ENCODE measurements at regions not wholly inside any gene's neighbourhood (a gene's known extent, or its start where the extent isn't known, plus 50 kb on each side); places are given as distances from the start of the nearest gene placed in this dataset.

- DNase-seq: no peak
- TF ChIP-seq POLR2A (IDR thresholded peaks at IDR 0.05; ENCODE audit: low read length) (no peak), GATA1 (IDR thresholded peaks at IDR 0.05; ENCODE audit: low read depth, low read length) (no peak)
Observed at GRCh38 chr10:129074939-129075338, 392.1 kb upstream of the MGMT start.

- TF ChIP-seq GATA1 (IDR thresholded peaks at IDR 0.05; ENCODE audit: low read depth, low read length) (no peak), POLR2A (IDR thresholded peaks at IDR 0.05; ENCODE audit: low read length) (no peak)
- no peak for DNase-seq
Observed at GRCh38 chr10:129075508-129075907, 391.5 kb upstream of the MGMT start.

- TF ChIP-seq POLR2A (IDR thresholded peaks at IDR 0.05; ENCODE audit: low read length): no peak
- no peak for TF ChIP-seq GATA1 (IDR thresholded peaks at IDR 0.05; ENCODE audit: low read depth, low read length)
Observed at GRCh38 chr10:129075927-129076326, 391.1 kb upstream of the MGMT start.

DNA sequence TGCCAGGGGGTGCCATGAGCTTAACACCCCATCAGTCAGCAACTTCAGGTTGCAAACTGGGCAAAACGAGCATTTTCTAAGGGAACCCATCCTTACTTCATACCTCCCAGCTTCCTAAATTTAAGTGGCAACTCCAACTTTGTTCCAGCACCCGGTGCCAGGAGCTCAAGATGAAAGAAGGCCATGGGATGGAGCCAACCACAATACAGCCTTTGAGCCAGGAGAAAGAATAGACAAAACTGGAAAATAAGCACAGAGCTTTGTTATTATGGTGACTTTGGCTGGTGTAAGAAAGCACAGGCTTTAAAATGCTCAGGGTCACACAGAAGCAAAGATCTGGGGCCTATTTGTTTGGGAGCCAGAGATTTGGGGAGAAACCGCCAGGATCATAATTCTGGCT lies 388.7 kb upstream of the MGMT start:
- no peak for TF ChIP-seq POLR2A (IDR thresholded peaks at IDR 0.05; ENCODE audit: low read length)
- no peak for TF ChIP-seq GATA1 (IDR thresholded peaks at IDR 0.05; ENCODE audit: low read depth, low read length)

More at GRCh38 chr10:129075927-129076326, 391.1 kb upstream of the MGMT start:
- no peak for DNase-seq

DNA sequence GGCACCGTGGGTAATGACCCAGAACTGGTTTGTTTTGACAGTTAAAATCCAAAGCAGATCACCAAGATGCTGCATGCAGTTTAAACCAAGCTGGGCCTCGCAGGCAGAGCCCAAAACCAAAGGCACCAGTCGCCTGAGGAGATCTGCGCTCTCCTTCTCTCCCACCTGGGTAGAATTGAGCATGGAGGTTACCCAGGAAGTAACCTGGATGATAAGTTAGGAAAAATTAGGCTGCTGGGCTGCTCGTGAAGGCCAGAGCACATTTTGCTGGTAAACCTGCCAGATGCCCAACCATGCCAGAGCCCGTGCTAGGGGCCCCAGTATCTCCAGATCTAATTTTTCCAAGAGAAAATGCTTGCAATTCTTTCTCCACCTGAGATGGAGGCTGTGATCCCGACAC lies 388.3 kb upstream of the MGMT start:
- TF ChIP-seq GATA1 (IDR thresholded peaks at IDR 0.05; ENCODE audit: low read depth, low read length) (no peak), POLR2A (IDR thresholded peaks at IDR 0.05; ENCODE audit: low read length) (no peak)
- no peak for DNase-seq

More for the DNA sequence above, 388.7 kb upstream of the MGMT start:
- no peak for DNase-seq

GRCh38 chr10:129079705-129080104 lies 387.3 kb upstream of the MGMT start:
- TF ChIP-seq POLR2A (IDR thresholded peaks at IDR 0.05; ENCODE audit: low read length) (no peak), GATA1 (IDR thresholded peaks at IDR 0.05; ENCODE audit: low read depth, low read length) (no peak)
- no peak for DNase-seq

DNA sequence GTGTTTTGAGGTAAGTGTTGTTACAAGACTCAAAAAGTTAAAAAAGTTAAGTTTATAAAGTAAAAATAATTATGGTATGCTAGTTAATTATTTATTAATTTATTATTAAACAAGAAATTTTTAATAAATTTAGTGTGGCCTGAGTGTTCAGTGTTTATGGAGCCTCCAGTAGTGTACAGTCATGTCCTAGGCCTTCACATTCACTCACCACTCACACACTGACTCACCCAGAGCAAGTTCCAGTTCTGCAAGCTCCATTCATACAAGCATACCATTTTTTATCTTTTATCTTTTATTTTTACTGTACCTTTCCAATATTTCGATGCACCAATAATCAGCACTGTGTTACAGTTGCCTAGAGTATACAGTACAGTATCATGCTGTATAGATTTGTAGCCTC lies 381.2 kb upstream of the MGMT start:
- DNase-seq: no peak
- TF ChIP-seq POLR2A (IDR thresholded peaks at IDR 0.05; ENCODE audit: low read length) (no peak), GATA1 (IDR thresholded peaks at IDR 0.05; ENCODE audit: low read depth, low read length) (no peak)

DNA sequence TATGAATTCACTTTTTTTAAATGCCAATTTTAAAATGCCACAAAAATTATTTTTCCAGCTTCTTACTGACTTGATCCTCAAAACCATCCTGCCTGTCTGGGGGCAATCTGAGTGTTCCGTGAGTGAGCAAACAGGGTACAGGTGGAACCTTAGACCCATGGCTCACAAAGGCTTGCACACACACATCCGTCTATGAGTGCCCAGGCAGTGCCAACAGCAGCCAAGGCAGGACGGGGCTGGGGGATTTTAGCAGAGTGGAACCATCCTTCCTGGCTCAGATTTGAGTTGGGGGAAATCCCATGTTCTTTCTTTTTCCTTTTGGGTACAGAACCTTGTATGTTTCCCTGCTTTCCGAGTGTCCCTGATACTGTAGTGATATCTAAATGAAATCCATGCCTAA lies 377.7 kb upstream of the MGMT start:
- no peak for DNase-seq
- TF ChIP-seq GATA1 (IDR thresholded peaks at IDR 0.05; ENCODE audit: low read depth, low read length) (no peak), POLR2A (IDR thresholded peaks at IDR 0.05; ENCODE audit: low read length) (no peak)

DNA sequence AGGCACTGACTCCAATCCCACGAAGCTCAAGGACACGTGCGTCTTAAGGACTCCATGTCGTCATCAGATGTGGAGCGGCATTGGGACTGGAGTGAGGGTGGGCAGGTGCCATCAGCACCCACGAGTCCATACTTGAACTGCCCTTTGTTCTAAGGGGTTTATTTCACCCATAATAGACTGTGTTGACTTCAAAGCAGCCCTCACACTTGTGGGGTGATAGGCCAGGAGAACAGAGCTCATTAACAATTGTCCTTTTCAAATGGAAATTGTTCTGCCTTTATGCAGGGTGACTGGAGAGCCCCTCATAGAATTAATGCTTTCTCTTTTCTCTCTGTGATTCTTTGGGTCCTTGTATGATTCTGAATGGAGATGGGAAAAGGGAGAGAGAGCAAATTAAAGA lies 376.9 kb upstream of the MGMT start:
- TF ChIP-seq GATA1 (IDR thresholded peaks at IDR 0.05; ENCODE audit: low read depth, low read length) (no peak), POLR2A (IDR thresholded peaks at IDR 0.05; ENCODE audit: low read length) (no peak)
- DNase-seq: no peak

- TF ChIP-seq GATA1 (IDR thresholded peaks at IDR 0.05; ENCODE audit: low read depth, low read length): no peak
- no peak for DNase-seq
Observed at GRCh38 chr10:129090618-129091366, 376.2 kb upstream of the MGMT start.

- TF ChIP-seq GATA1 (IDR thresholded peaks at IDR 0.05; ENCODE audit: low read depth, low read length) (no peak), POLR2A (IDR thresholded peaks at IDR 0.05; ENCODE audit: low read length) (no peak)
- no peak for DNase-seq
Observed at GRCh38 chr10:129093641-129094040, 373.4 kb upstream of the MGMT start.

- TF ChIP-seq GATA1 (IDR thresholded peaks at IDR 0.05; ENCODE audit: low read depth, low read length) (no peak), POLR2A (IDR thresholded peaks at IDR 0.05; ENCODE audit: low read length) (no peak)
- DNase-seq: no peak
Observed at GRCh38 chr10:129094233-129094632, 372.8 kb upstream of the MGMT start.

DNA sequence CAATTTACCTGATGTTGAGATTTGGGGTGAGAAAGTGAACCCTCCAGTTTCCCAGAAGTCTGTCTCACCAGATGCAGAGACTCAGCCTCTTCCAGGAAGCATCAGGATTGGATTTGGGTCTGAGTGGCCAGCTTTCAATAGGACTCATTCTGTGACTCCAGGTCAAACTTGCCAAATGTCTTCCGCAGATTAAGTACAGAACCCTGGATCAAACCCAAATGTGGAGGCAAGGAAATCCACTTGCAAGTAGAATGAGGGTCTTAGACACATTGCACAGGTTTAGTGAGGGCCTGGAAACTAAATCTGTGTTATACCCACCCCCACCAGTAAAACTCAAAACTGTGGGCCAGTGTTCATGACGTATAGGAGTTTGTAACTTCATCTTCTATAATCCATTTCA lies 372.2 kb upstream of the MGMT start:
- TF ChIP-seq POLR2A (IDR thresholded peaks at IDR 0.05; ENCODE audit: low read length) (no peak), GATA1 (IDR thresholded peaks at IDR 0.05; ENCODE audit: low read depth, low read length) (no peak)
- no peak for DNase-seq

DNA sequence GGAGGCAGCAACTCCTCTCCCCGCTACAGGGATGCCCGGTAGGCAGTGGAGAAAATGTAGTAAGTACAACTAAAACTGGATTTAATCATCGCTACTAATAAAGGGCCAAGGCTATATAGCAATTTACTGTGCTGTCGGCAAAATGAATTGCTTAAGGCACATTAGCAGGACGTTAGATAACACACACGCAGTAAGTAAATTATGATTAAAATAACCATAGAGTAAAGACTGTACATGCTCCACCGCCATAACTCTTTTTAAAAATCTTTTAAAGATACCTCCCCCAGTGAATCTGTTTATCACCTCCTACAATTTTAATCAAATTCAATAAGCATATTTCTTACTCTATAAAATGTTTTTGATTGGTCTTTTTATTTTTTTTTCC lies 371.4 kb upstream of the MGMT start:
- DNase-seq: no peak
- TF ChIP-seq POLR2A (IDR thresholded peaks at IDR 0.05; ENCODE audit: low read length): no peak
- no peak for TF ChIP-seq GATA1 (IDR thresholded peaks at IDR 0.05; ENCODE audit: low read depth, low read length)

Data from erythroblast (primary cell).